ENCODE measurements at regions not wholly inside any gene's neighbourhood (a gene's known extent, or its start where the extent isn't known, plus 50 kb on each side); places are given as distances from the start of the nearest gene placed in this dataset.

DNA sequence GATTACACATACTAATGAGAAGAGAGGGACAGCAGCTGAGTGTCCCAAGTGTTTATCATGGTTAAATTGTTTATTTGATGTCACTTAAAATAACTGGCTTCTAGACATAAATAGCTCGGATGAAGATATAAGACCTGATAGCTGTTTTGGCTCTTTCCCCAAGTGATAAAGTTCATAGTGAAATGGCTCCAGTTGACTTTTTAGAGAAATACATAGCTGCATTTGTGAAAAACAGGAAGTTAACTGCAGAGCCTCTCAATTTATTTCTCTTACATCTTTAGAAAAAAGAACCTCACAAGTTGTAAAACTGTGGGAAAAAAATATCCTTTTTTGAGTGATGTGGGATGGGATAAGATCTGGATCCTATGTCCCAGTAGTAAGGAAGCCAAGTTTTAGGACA is 332.9 kb upstream of the RASGRP1 start (continued):
- TF ChIP-seq, protein P1, sequence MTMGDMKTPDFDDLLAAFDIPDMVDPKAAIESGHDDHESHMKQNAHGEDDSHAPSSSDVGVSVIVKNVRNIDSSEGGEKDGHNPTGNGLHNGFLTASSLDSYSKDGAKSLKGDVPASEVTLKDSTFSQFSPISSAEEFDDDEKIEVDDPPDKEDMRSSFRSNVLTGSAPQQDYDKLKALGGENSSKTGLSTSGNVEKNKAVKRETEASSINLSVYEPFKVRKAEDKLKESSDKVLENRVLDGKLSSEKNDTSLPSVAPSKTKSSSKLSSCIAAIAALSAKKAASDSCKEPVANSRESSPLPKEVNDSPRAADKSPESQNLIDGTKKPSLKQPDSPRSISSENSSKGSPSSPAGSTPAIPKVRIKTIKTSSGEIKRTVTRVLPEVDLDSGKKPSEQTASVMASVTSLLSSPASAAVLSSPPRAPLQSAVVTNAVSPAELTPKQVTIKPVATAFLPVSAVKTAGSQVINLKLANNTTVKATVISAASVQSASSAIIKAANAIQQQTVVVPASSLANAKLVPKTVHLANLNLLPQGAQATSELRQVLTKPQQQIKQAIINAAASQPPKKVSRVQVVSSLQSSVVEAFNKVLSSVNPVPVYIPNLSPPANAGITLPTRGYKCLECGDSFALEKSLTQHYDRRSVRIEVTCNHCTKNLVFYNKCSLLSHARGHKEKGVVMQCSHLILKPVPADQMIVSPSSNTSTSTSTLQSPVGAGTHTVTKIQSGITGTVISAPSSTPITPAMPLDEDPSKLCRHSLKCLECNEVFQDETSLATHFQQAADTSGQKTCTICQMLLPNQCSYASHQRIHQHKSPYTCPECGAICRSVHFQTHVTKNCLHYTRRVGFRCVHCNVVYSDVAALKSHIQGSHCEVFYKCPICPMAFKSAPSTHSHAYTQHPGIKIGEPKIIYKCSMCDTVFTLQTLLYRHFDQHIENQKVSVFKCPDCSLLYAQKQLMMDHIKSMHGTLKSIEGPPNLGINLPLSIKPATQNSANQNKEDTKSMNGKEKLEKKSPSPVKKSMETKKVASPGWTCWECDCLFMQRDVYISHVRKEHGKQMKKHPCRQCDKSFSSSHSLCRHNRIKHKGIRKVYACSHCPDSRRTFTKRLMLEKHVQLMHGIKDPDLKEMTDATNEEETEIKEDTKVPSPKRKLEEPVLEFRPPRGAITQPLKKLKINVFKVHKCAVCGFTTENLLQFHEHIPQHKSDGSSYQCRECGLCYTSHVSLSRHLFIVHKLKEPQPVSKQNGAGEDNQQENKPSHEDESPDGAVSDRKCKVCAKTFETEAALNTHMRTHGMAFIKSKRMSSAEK (CRISPR knock-in tag; IDR thresholded peaks at IDR 0.05; ENCODE audit: borderline replicate concordance) = no peak
- TF ChIP-seq ZNF232 (CRISPR knock-in tag; IDR thresholded peaks at IDR 0.05) (no peak), NFE2L1 (CRISPR knock-in tag; IDR thresholded peaks at IDR 0.05) (no peak)
- TF ChIP-seq, protein P2, sequence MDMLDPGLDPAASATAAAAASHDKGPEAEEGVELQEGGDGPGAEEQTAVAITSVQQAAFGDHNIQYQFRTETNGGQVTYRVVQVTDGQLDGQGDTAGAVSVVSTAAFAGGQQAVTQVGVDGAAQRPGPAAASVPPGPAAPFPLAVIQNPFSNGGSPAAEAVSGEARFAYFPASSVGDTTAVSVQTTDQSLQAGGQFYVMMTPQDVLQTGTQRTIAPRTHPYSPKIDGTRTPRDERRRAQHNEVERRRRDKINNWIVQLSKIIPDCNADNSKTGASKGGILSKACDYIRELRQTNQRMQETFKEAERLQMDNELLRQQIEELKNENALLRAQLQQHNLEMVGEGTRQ (CRISPR knock-in tag; IDR thresholded peaks at IDR 0.05) = no peak

DNA sequence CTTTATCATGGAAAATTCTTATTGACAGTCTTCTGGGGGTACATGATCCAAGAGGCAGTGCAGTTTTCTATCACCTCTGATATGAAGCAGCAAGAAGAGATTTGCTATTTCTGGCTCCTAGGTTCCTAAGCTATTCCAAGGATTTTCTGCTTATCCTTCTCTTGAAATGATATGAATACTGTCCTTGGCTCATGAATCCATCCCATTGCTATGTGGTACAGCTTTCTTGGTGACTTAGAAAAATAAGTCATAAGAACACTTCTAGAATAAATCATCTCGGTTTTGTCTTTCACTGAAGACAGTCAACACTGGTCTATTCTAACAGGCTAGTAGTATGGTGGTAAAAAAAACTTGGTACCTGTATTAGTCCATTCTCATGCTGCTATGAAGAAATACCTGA is 333.6 kb upstream of the RASGRP1 start:
- no peak for DNase-seq (ENCODE audit: low spot score)
- no peak for ATAC-seq
- Mint-ChIP-seq H3K4me3 (no peak overlapping the region), H3K9me3 (0 out of 2 replicates have a peak, but pooled peaks cover 2% of the 10 kb centered on the region), H3K4me1 (no peaks in the 10 kb centered on the region), H3K27me3 (ENCODE audit: low read depth) (no peaks in the 10 kb centered on the region; the same call in 1 of the 2 replicates), H3K27ac (no peak overlapping the region), H3K36me3 (no peaks in the 10 kb centered on the region)
- POLR2A ChIA-PET = no interaction called here
- TF ChIP-seq SP1 (CRISPR knock-in tag; conservative IDR thresholded peaks at IDR 0.05) = no peak
- TF ChIP-seq NFE2L1 (CRISPR knock-in tag; IDR thresholded peaks at IDR 0.05) = no peak
- TF ChIP-seq MYBL2 (CRISPR knock-in tag; IDR thresholded peaks at IDR 0.05) = no peak
- TF ChIP-seq RELA (CRISPR knock-in tag; IDR thresholded peaks at IDR 0.05; ENCODE audit: borderline replicate concordance) = no peak
- no peak for TF ChIP-seq GRHL2 (CRISPR knock-in tag; IDR thresholded peaks at IDR 0.05; ENCODE audit: insufficient replicate concordance, severe bottlenecking)
- TF ChIP-seq SOX15 (CRISPR knock-in tag; IDR thresholded peaks at IDR 0.05) = no peak
- TF ChIP-seq, protein P3, sequence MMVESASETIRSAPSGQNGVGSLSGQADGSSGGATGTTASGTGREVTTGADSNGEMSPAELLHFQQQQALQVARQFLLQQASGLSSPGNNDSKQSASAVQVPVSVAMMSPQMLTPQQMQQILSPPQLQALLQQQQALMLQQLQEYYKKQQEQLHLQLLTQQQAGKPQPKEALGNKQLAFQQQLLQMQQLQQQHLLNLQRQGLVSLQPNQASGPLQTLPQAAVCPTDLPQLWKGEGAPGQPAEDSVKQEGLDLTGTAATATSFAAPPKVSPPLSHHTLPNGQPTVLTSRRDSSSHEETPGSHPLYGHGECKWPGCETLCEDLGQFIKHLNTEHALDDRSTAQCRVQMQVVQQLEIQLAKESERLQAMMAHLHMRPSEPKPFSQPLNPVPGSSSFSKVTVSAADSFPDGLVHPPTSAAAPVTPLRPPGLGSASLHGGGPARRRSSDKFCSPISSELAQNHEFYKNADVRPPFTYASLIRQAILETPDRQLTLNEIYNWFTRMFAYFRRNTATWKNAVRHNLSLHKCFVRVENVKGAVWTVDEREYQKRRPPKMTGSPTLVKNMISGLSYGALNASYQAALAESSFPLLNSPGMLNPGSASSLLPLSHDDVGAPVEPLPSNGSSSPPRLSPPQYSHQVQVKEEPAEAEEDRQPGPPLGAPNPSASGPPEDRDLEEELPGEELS (CRISPR knock-in tag; IDR thresholded peaks at IDR 0.05) = no peak
- TF ChIP-seq NR2C2 (CRISPR knock-in tag; IDR thresholded peaks at IDR 0.05) = no peak
- TF ChIP-seq ZNF317 (CRISPR knock-in tag; IDR thresholded peaks at IDR 0.05; ENCODE audit: borderline replicate concordance, low read depth) = no peak
- TF ChIP-seq ETV6 (CRISPR knock-in tag; IDR thresholded peaks at IDR 0.05) = no peak
- TF ChIP-seq KAT7 (CRISPR knock-in tag; IDR thresholded peaks at IDR 0.05; ENCODE audit: borderline replicate concordance) = no peak
- TF ChIP-seq, protein P4, sequence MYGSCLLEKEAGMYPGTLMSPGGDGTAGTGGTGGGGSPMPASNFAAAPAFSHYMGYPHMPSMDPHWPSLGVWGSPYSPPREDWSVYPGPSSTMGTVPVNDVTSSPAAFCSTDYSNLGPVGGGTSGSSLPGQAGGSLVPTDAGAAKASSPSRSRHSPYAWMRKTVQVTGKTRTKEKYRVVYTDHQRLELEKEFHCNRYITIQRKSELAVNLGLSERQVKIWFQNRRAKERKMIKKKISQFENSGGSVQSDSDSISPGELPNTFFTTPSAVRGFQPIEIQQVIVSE (CRISPR knock-in tag; IDR thresholded peaks at IDR 0.05; ENCODE audit: borderline replicate concordance) = no peak
- TF ChIP-seq, protein P5, sequence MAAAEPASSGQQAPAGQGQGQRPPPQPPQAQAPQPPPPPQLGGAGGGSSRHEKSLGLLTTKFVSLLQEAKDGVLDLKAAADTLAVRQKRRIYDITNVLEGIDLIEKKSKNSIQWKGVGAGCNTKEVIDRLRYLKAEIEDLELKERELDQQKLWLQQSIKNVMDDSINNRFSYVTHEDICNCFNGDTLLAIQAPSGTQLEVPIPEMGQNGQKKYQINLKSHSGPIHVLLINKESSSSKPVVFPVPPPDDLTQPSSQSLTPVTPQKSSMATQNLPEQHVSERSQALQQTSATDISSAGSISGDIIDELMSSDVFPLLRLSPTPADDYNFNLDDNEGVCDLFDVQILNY (CRISPR knock-in tag; IDR thresholded peaks at IDR 0.05) = no peak
- TF ChIP-seq GABPB1 (CRISPR knock-in tag; IDR thresholded peaks at IDR 0.05) = no peak
- no peak for TF ChIP-seq NFYB (CRISPR knock-in tag; conservative IDR thresholded peaks at IDR 0.05; ENCODE audit: low read depth)
- TF ChIP-seq, protein P6, sequence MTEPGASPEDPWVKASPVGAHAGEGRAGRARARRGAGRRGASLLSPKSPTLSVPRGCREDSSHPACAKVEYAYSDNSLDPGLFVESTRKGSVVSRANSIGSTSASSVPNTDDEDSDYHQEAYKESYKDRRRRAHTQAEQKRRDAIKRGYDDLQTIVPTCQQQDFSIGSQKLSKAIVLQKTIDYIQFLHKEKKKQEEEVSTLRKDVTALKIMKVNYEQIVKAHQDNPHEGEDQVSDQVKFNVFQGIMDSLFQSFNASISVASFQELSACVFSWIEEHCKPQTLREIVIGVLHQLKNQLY (CRISPR knock-in tag; IDR thresholded peaks at IDR 0.05) = no peak
- no peak for TF ChIP-seq GTF2I (CRISPR knock-in tag; conservative IDR thresholded peaks at IDR 0.05)
- TF ChIP-seq ZNF423 (CRISPR knock-in tag; IDR thresholded peaks at IDR 0.05) = no peak
- TF ChIP-seq, protein P7, sequence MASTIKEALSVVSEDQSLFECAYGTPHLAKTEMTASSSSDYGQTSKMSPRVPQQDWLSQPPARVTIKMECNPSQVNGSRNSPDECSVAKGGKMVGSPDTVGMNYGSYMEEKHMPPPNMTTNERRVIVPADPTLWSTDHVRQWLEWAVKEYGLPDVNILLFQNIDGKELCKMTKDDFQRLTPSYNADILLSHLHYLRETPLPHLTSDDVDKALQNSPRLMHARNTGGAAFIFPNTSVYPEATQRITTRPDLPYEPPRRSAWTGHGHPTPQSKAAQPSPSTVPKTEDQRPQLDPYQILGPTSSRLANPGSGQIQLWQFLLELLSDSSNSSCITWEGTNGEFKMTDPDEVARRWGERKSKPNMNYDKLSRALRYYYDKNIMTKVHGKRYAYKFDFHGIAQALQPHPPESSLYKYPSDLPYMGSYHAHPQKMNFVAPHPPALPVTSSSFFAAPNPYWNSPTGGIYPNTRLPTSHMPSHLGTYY (CRISPR knock-in tag; IDR thresholded peaks at IDR 0.05) = no peak
- CTCF ChIA-PET = no interaction called here
